Stimulated activated CD8-positive, alpha-beta memory T cell treated with anti-CD3 and anti-CD28 coated beads, Interleukin-15, amount 100 ng/mL, for 24 hours (primary cell): ENCODE measurements at regions not wholly inside any gene's neighbourhood (a gene's known extent, or its start where the extent isn't known, plus 50 kb on each side); places are given as distances from the start of the nearest gene placed in this dataset.

ENCODE experiments used
- DNase-seq: peaks from one replicate; pipeline ENCODE4 v3.0.0-alpha.2; 2020; ENCODE audit warnings: low read depth

DNA sequence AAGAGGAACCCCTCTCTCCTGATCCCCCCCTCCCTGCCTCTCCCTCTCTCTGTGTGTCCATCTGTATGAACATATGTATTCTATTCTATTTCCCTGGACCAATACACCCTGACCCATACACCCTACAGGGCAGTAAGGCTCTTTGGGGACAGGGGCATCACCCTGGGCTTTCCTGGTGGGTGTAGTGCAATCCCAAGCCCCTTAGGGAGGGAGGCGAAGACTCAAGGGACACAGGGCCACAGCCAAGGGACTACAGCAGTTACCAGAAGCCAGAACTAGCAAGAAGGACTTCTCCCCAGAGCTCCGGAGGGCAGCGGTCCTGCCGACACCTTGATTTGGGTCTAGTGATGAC, 214.2 kb upstream of the RAB6C start:
- DNase-seq, result no peak

DNA sequence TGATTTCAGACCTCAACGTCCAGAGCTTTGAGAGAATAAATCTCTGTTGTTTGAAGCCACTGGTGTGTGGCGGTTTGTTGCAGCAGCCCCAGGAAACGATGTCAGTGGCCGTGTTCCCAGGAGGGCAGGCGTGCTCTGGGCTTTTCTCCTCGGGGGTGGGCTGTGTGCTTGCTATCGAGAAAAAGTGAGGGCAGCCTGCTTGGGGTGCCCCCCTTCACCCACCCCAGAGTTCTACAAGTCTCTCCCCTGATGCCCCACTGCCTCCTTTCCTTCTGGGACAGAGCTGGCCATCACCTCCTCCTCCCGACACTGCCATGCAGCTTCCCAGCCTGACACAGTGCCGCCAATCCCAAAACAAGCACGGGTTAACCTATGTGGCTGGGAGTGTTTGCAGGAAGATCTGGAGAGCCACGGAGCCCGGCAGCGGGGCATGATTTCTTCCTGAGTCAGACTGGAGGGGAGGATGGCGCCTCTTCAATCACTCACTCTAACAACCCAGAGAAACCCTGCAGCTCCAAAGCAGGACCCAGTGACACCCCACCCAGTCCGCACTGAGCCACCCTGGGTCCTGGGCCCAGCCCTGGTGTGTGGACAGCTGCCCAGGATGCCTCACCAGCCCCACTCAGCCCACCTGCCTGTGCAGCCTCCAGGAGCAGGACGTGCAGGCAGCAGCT, 213.7 kb upstream of the RAB6C start:
- DNase-seq, result no peak

DNA sequence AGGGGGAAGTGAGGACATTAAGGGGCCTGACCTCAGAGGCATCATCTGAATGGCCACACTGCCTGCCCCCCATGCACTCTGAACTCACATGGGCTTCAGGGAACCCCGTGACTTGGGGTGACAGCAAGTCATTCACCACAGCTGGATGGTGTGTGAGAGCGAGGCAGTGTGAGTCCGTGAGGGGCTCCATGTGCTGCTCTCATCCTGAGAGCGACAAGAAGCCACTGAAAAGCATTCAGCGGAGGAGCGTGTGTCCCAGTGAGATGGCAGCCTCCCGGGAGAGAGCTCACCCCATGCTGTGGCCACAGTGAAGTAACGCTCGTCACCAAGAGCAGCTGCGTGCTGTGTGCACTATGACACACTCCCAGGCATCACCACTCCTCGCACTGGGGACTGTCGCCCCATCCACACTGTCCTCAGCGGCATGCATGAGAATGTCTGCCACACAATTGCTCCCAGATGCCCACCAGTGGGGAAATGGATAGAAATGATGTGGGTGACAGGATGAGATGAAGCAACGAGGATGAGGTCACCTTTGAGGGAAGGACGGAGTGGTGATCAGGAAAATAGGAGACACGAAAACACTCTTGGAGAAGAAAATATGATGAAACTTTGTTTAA, 213.0 kb upstream of the RAB6C start:
- no peak for DNase-seq

DNA sequence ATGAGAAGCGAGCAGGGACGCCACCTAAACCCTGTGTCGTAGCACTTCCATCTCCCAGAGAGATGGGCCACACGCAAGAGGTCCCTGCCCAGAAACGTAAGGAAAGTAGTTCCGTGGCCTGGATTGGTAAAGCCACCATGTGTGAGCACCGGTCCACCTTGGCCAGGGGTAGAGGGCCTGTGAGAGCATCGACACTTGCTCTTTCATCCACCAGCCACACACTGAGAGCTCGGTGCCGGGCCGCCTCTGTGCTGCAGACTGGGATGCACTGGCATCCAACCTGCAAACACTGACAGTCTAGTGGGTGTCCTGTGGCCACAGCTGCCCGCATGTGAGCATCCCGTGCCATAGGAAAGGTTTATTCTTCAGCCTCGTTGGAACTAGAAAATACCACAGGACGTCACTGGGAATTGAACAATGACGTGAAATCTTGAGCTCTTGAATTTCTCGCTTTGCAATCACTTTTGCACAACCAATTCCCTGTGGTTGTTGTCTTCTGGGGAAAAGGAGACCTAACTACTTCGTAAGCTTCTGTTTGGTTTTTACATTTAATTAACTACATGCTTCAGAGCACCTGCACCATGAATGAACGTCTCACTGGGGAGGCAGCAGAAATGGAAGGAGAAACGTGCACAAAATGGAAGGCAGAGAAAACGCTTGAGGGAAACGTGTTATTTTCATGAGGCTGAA, 212.0 kb upstream of the RAB6C start:
- no peak for DNase-seq

DNA sequence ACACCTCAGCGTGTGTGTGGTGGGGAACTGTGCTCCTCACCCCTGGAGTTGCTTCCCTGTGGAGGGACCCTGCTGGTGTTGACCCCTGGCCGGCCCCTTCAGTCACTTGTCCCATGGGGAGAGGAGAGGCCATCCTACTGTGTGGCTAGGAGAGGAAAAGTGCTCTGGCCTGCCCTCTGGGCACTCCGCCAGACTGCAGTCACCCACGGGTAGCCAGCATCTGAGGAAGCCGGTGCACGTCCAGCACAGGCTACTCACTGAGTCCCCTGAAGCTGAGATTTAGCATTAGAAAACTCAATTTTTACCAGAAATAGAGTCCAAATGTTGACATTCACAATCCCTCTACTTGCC, 211.5 kb upstream of the RAB6C start:
- no peak for DNase-seq

DNA sequence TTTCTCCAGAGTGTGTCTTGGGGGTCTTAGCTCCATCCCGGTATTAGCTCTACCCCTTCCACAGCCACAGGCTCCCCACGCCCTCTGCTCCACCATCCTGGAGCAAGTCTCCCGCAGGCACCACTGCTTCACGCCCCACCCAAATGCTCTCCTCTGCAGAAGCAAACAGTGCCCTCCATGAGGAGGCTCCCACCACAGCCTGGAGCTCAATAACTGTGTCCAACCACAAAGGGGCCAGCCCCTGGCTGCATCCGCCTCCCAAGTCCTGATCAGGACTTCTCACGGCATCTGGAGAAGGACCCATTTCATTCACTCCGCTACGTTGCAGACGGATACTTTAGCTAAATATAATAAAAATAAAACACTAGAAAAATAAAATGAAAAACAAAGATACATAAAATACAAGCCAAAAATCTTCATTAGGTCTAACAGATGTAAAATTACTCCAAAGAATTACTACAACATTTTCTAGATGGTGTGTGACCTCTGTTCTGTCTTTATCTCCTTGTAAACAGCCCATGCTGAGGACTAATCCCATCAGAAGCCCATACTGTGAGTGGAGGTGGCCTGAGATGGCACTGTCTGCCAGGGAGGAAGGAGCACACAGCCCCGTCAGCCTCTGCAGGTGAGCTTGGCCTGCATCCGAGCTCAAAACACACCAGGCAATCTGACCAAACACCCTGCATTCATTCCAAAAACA, 210.8 kb upstream of the RAB6C start:
- no peak for DNase-seq

DNA sequence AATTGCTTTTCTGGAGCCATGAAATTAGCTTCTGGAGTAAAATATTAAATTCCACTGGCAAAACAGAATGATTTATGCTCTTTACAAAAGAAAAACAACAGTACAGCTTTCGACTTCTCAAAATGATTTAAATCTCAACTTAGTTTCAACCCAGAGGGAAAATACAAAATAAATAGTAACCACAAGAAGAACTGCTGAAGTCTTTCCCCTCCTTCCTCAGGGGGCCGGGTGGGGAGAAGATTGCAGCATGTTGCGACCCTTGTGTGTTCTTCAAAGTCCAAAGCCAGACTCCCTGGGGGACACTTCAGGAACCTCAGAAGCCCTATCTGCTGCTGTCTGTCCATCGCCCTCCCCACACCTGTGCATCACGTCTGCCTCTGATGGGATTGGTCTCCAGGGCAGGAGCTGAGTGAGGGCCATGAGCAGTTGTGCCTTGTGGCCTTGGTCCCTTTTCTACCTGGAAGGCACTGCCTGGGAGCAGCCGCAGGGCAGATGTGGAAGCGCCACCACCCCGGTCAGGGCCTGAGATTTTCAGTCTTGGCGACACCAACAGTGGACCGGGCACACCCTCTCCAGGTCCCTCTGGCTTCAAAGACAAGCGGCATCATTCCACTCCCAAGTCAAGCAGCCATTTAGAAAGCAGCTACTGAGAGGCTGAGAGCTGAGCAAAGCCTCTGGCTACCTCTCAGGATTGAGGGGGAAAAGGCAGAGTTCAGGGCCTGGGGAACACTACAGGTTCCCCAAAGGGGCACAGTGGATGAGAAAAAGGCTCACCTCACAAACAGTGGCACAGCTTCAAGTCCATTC, 210.1 kb upstream of the RAB6C start:
- no peak for DNase-seq

DNA sequence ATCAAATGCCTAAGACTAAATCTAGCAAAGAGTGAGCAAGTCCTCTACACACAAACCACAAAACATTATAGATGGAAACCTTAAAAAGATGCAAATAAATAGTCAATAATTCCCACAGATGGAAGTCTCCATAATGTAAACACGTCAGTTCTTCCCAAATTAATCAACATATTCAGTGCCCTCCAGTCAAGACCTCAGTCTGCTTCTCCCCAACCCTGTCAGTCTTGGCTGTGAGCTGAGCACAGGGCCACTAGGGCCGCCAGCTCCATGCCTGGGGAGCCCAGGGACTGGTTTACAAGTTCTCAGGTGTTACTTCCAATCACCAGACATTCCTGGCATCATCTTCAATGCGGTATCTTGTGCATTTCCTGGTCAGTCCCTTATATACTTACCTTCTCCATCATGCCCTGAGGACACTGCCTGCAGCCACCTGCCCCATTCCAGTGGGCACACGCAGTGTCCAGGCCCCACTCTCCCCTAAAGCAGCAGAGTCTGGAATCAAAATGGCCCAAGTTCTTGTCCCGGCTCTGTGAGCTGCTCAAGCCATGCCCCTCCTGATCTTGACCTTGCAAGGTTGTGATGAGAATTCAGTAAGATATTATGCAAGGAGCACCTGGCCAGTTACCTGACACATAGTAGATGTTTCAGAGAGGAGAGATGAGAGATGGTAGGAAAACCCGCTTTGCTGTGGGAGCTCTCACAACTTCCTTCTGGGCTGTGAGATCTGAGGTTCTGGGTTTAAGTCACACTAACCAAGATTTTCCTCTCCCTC, 207.9 kb upstream of the RAB6C start:
- DNase-seq, result no peak

DNA sequence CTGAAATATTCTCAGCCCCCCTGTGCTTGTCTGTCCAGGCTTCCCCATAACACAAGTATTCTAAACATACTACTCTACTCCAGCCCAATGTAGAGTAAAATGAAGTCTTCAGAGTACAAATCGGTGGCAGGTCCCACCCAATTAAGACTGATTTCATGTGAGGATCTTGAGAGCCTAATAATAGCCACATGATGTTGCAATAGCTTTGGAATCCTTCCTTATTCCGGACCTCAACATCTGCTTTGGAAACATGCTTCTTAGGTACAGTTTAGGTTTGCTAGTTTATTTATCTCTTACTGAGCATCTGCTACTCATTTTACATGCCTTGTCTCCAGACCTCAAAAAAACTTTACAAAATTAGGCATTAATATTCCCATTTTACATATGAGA, 207.3 kb upstream of the RAB6C start:
- no peak for DNase-seq

DNA sequence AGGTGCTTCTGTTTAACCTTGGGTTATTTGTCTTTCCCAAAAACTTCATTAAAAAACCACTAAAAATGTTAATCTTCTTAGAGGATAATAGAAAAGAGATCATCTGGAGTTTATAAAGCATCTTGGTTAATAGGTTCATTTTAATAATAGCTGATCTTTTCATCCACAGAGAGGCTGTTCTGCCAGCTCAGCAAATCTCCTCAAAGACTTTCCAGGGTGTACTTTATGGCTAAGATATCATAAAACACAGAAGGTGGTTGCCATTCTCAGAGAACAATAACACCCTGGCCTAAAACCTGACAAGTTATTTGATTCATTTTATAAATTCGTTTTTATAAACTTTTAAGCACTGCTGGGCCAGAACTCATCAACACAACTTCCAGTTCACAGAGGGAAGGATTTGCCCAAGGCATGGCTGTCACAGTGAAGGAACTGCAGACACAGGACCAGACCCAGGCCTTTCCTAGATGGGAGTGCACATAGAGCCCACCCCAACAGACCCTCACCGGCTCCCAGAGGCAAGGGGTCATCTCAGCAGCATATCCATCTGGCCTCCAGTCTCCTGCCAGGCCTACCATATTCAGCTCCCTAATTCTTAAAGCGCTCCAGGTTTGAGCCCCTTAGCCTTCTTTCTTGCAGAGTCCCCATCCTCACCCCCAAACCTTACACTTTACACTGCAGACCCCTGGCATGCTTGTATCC, 203.4 kb upstream of the RAB6C start:
- no peak for DNase-seq

DNA sequence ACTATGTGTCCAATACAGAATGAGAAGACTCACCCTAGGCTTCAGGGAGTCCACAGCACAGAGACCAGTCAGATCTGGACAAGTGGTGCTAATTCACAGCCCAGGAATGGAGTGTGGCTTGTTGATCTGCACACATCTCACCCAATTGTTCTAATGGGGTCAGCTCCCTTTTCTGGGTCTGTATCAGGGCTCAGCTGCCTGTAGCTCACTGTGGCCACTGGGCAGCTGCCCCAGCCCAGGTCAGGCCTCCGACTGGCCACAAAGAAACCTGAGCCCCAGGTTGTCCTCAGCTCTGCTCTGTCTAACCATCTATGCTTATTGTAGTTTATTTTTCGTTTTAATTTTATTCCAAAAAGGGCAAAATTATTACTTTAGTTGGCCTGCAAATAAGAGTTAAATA, 202.3 kb upstream of the RAB6C start:
- DNase-seq, result no peak

DNA sequence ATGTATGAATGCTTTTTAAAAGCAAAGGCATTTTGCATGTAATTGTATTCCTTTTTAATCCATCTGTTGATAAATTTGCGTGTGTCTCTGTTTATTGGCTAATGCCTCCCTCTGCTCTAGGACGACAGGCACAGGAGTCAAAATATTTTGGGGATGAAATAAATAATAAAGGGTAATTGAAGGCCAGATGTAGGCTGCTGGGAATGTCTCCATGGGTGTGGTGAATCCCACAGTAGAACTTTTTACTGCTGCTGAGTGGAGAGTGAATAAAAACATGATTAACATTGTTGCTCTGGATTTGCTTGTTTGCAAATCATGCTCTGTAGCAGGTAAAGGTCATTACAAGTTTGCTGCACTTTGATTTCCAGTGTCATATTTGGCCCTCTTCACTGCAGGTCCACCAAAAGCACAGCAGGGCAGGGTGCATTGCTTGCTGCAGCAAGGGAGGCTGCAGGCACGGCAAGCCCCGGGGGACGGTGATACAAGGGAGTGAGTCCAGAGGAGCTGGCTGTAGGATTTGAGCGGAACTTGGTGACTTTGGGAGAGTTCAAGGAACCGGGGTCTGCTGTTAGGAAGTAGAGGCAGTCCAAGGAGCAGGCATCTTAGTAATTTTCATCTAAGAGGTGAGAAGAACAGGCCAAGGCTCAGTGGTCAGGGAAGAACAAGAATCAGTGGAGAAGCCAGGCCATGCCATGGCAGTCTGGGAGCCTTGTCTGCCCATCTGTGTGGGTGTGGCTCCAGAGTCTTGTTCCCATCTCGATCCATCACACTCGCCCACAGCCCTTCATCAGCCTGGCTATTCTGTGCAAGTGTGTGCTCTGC, 201.5 kb upstream of the RAB6C start:
- no peak for DNase-seq

DNA sequence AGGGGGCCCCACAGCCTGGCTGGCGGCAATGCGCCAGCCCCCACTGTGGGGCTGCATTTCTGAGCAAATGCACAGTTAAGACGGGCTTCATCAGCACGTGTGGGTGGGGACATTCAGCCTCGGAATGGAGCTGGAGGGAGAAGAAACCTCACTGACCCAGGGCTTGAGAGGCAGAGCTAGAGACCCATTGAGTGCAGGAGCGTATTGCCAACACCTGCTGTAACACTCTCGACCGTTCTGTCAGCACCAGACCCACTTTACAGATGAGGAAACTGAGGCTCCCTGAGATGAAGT, 200.9 kb upstream of the RAB6C start:
- no peak for DNase-seq

DNA sequence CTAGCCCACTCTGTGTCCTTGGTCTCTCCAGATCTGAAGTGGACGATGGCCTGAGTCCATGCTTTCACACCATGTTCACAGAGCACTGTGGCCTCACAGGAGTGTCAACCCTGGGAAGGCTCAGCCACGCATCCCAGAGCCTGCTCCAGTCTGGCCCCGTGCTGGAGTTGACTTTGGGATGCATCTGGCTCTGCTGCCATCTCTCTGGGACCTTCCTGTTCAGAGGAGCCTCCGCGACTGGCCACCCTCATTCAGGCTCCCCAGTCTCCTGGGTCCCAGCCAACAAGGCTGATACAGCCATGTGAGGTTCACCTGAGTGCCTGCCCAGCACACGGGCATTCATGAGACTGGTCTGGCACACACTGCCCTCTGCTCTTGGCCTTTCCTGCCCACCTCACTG, 199.7 kb upstream of the RAB6C start:
- no peak for DNase-seq

DNA sequence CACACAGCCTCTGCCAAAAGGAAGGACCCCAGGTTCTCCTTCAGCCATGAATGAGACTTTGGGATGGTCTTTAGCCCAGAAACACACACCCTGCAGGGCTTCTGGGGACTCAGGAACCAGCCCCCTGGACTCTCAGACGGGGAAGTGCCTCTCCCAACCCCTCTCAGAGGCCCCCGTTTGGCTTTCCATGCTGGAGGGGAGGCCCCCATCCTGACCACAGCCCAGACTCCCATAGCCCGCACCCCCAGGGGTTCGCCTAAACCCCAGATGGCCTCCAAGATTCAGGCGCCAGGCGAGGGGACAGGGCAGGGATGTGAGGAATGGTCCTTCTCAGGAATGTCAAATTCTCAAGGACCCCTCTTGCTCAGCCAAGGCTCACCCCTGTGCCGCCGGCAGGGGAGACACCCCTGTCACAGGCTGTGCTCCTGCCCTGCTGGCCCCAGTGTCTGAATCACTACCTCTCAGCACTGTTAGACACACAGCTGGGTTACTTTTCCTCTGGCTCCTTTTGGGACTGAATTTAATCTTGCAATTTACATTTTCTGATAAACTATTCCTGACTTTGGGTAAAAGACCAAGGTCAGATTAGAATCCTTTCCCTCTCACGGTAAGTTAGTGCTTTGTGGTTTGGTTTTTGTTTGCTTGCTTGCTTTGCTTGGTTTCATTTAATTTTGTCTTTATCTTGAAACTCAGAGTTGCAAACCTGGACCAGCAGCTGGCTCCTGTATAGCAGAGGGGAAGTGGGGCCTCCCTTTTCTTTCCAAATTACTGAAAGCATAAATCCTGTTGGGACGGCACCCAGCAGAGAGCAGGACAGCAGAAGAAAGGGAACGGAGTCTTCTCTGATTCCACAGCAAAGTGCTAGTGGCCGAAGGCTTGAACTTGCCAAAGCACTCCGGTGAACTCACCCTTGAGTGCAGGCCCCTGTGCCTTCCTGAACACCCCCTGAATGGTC, 198.9 kb upstream of the RAB6C start:
- DNase-seq, result no peak

DNA sequence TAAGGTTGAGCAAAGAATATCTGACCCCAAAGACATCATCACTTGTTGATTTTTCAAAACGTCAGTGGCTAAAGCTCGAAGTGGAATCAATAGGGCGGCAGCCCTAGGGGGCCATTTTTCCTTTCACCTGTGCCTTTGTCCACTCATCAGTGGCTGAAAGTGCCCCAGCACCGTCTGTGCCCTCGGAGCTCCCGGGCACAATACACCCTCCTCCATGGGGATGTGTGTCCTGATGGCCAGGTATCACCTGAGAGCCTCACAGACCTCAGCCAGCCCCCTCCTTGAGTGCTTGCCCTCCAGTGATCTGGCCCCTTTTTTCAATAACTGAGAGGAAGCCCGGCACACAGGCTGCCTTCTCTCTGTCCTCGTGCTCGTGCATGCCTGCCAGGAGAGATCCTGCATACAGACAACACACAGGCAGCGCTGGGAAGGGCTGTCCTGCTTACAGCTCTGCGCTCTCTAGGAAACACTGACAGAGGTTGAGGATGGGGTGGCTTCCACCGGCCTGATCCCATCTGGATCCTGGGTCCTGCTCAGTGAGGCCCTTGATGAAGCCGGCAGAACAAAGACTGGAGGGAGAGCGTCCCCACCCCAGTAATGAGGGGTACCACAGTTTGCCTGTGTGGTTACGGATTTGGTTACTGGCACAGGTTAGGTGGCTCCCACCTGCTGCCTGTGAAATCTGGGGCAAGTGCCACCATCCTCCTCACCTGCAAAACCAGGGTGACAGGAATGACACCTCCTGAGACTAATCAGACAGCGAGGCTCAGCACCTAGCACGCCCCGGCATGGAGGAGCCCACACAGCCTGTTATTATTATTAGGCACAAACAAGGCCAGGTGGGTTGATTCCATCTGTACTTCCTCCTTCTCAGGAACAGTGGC, 197.5 kb upstream of the RAB6C start:
- DNase-seq, result no peak

DNA sequence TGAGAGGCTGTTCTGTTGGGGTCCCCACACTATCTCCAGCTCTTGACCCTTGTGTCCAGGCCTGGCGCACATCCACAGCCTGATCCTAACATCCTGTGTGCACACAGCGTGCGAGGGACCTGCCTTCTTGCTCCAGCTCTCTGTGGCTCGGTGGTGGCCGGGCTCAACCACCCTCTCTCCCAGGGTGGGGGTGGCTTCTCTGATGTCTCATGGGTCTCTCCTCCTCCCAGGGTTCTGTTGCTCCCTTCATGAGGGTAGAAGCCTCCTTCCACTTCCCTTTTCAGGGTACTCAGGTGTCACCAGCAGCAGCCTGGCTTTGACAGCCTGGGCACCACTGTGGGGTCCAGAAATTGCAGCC, 196.9 kb upstream of the RAB6C start:
- no peak for DNase-seq

DNA sequence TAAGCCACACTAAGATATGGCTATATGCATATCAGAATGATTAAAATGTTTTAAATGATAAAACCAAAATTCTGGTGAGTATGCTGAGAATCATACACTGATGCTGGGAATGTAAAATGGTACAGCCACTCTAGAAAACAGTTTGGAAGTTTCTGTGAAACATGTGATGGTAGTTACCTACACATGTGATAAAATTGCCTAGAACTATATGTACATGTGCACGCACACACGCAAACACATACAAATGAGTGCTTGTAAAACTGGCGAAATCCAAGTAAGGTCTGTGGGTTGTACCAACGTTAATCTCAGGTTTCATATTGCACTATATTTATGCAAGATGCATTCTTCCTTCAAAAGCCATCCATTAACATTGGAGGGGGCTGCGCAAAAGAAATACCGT, 195.0 kb upstream of the RAB6C start:
- DNase-seq, result no peak
